GM06990 (cell line): ENCODE measurements at regions not wholly inside any gene's neighbourhood (a gene's known extent, or its start where the extent isn't known, plus 50 kb on each side); places are given as distances from the start of the nearest gene placed in this dataset.
"Not testable (repeated sequence)": the region's sequence is repeated elsewhere in the genome, so short reads cannot be mapped to it uniquely, and the experiment has no call there.

Experiments
- DNase-seq: peaks from one replicate; pipeline ENCODE4 v3.0.0-alpha.2; 2011; ENCODE audit not compliant: insufficient read length; ENCODE audit errors: extremely low read depth
- H3K27me3 ChIP-seq: replicated peaks from 2 replicates; pipeline ENCODE4 v1.6.0; 2011; ENCODE audit warnings: low read length; ENCODE audit not compliant: control insufficient read depth, insufficient read depth
- H3K36me3 ChIP-seq: 2 replicates; pipeline ENCODE4 v1.5.1; 2011; ENCODE audit warnings: low read length; ENCODE audit not compliant: control insufficient read depth, insufficient read depth
- H3K4me3 ChIP-seq: replicated peaks from 2 replicates; pipeline ENCODE4 v1.5.1; 2011; ENCODE audit warnings: low read depth, mild to moderate bottlenecking, control low read depth, low read length
- CTCF ChIP-seq: IDR thresholded peaks from 2 replicates; pipeline ENCODE4 v1.5.1; 2011; ENCODE audit warnings: low read length, control low read depth, mild to moderate bottlenecking, inconsistent platforms; ENCODE audit not compliant: insufficient read depth, poor library complexity, severe bottlenecking

GRCh38 chr12:59118356-59118755 lies 198.1 kb upstream of the LRIG3 start:
- TF ChIP-seq CTCF = no peak
- Histone ChIP-seq H3K36me3 (no peaks in the 10 kb centered on the region), H3K27me3 (no peaks in the 10 kb centered on the region), H3K4me3 (no peak overlapping the region)
- no peak for DNase-seq

- no peaks in the 10 kb centered on the region for H3K36me3 ChIP-seq
- no peak overlapping the region for H3K4me3 ChIP-seq
- no peaks in the 10 kb centered on the region for H3K27me3 ChIP-seq
- no peak for TF ChIP-seq CTCF
- DNase-seq = no peak
These were observed 195.7 kb upstream of the LRIG3 start for GRCh38 chr12:59115995-59116394.

GRCh38 chr12:59115526-59115925 lies 195.2 kb upstream of the LRIG3 start:
- Histone ChIP-seq H3K27me3 (no peaks in the 10 kb centered on the region), H3K4me3 (no peak overlapping the region), H3K36me3 (no peaks in the 10 kb centered on the region)
- DNase-seq = no peak
- TF ChIP-seq CTCF = no peak

GRCh38 chr12:59113831-59114615 lies 193.7 kb upstream of the LRIG3 start:
- DNase-seq = peak; percentile 23
- peak; percentile 89 for TF ChIP-seq CTCF
- Histone ChIP-seq H3K27me3 (no peaks in the 10 kb centered on the region), H3K4me3 (no peak overlapping the region), H3K36me3 (no peaks in the 10 kb centered on the region)

- Histone ChIP-seq H3K4me3 (no peak overlapping the region), H3K27me3 (no peaks in the 10 kb centered on the region), H3K36me3 (no peaks in the 10 kb centered on the region)
- TF ChIP-seq CTCF = no peak
- no peak for DNase-seq
These were observed 191.5 kb upstream of the LRIG3 start for GRCh38 chr12:59111851-59112250.

- not testable (repeated sequence) for DNase-seq, H3K4me3 ChIP-seq, H3K36me3 ChIP-seq, H3K27me3 ChIP-seq
These were observed 188.2 kb upstream of the LRIG3 start for GRCh38 chr12:59108516-59108915.
